ENCODE measurements at regions not wholly inside any gene's neighbourhood (a gene's known extent, or its start where the extent isn't known, plus 50 kb on each side); places are given as distances from the start of the nearest gene placed in this dataset.

DNA sequence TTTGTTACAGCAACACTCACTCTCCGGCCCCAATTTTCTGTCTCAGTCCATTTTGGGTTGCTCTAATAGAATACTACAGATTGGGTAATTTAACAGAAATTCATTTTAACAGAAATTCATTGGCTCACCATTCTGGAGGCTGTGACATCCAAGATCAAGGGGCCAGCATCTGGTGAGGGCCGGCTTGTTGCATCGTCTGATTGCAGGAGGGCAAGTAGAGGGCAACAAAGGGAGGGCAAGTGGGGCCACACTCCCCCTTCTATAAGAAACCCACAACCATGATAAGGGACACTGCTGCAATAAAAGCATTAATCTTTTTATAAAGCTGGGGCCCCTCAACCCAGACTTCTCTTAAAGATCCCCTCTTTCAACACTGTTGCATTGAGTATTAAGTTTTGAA, 260.1 kb upstream of the TMPRSS15 start:
- TF ChIP-seq EZH2 (IDR thresholded peaks at IDR 0.05; ENCODE audit: insufficient read depth, poor library complexity, severe bottlenecking) (no peak), EZH2phosphoT487 (IDR thresholded peaks at IDR 0.05; ENCODE audit: insufficient read depth, low read depth) (no peak)
